HG03045 (cell line): ENCODE measurements at regions not wholly inside any gene's neighbourhood (a gene's known extent, or its start where the extent isn't known, plus 50 kb on each side); places are given as distances from the start of the nearest gene placed in this dataset.
"Not testable (repeated sequence)": the region's sequence is repeated elsewhere in the genome, so short reads cannot be mapped to it uniquely, and the experiment has no call there.

Experiments used
- ATAC-seq: cut with Tn5 transposase; IDR thresholded peaks from one replicate; pipeline ENCODE4 v1.9.1; 2021; ENCODE audit warnings: mild to moderate bottlenecking, moderate library complexity; ENCODE audit not compliant: unreplicated experiment

- ATAC-seq = no peak
Measured at GRCh38 chr7:16267953-16268820, 153.2 kb downstream of the CRPPA start.

- no peak for ATAC-seq
Measured at GRCh38 chr7:16266877-16267276, 154.5 kb downstream of the CRPPA start.

- not testable (repeated sequence) for ATAC-seq
Measured at GRCh38 chr7:16266470-16266869, 154.9 kb downstream of the CRPPA start.

GRCh38 chr7:16265863-16266458 lies 155.4 kb downstream of the CRPPA start:
- ATAC-seq = no peak

GRCh38 chr7:16264823-16265804 lies 156.2 kb downstream of the CRPPA start:
- no peak for ATAC-seq

- ATAC-seq = no peak
Measured at GRCh38 chr7:16264036-16264819, 157.1 kb downstream of the CRPPA start.

GRCh38 chr7:16263377-16263776 lies 158.0 kb downstream of the CRPPA start:
- ATAC-seq = not testable (repeated sequence)

- ATAC-seq = no peak
Measured at GRCh38 chr7:16261654-16262053, 159.7 kb downstream of the CRPPA start.

GRCh38 chr7:16261100-16261499 lies 160.2 kb downstream of the CRPPA start:
- no peak for ATAC-seq

GRCh38 chr7:16260236-16260728 lies 161.1 kb downstream of the CRPPA start:
- no peak for ATAC-seq

GRCh38 chr7:16256419-16256818 lies 164.9 kb downstream of the CRPPA start:
- ATAC-seq = not testable (repeated sequence)

- not testable (repeated sequence) for ATAC-seq
Measured at GRCh38 chr7:16255952-16256351, 165.4 kb downstream of the CRPPA start.

- ATAC-seq = not testable (repeated sequence)
Measured at GRCh38 chr7:16250655-16251054, 170.7 kb downstream of the CRPPA start.

- not testable (repeated sequence) for ATAC-seq
Measured at GRCh38 chr7:16249204-16249603, 172.1 kb downstream of the CRPPA start.

- ATAC-seq = not testable (repeated sequence)
Measured at GRCh38 chr7:16248556-16248955, 172.8 kb downstream of the CRPPA start.

- ATAC-seq = no peak
Measured at GRCh38 chr7:16244469-16244868, 176.9 kb downstream of the CRPPA start.

- no peak for ATAC-seq
Measured at GRCh38 chr7:16242920-16243319, 178.4 kb downstream of the CRPPA start.

GRCh38 chr7:16241017-16241416 lies 180.3 kb downstream of the CRPPA start:
- ATAC-seq = no peak

GRCh38 chr7:16236381-16236780 lies 185.0 kb downstream of the CRPPA start:
- ATAC-seq = no peak
